Activated CD4-positive, alpha-beta T cell treated with anti-CD3 and anti-CD28 coated beads, Interleukin-2, amount 10 ng/mL, durations not matched to agents 7 days and 5 days (primary cell): ENCODE measurements at regions not wholly inside any gene's neighbourhood (a gene's known extent, or its start where the extent isn't known, plus 50 kb on each side); places are given as distances from the start of the nearest gene placed in this dataset.

ENCODE experiments used
- CTCF ChIA-PET: fragments of 350-600 bp; sonication (Branson Sonifier 250); formaldehyde crosslinking; loops from one replicate; lab custom pipeline; 2021; ENCODE audit warnings: antibody characterized with exemption; lab: Charles Lee
- POLR2A ChIA-PET: fragments of 350-600 bp; sonication (Branson Sonifier 250); formaldehyde crosslinking; loops from one replicate; lab custom pipeline; 2021; ENCODE audit warnings: antibody characterized with exemption; lab: Charles Lee
- DNase-seq: peaks from one replicate; pipeline ENCODE4 v3.0.0-alpha.2; 2020
- H3K27ac Mint-ChIP-seq: one replicate; pipeline ENCODE4 v1.8.0; 2021; ENCODE audit warnings: mild to moderate bottlenecking, moderate library complexity, mixed read lengths
- H3K27me3 Mint-ChIP-seq: one replicate; pipeline ENCODE4 v1.8.0; 2021; ENCODE audit warnings: mixed read lengths
- H3K36me3 Mint-ChIP-seq: one replicate; pipeline ENCODE4 v1.8.0; 2021; ENCODE audit warnings: low read depth, mixed read lengths
- H3K4me1 Mint-ChIP-seq: one replicate; pipeline ENCODE4 v1.8.0; 2021; ENCODE audit warnings: mixed read lengths
- H3K4me3 Mint-ChIP-seq: one replicate; pipeline ENCODE4 v1.8.0; 2021; ENCODE audit warnings: mild to moderate bottlenecking, moderate library complexity, mixed read lengths
- H3K9me3 Mint-ChIP-seq: one replicate; pipeline ENCODE4 v1.8.0; 2021; ENCODE audit warnings: mixed read lengths

DNA sequence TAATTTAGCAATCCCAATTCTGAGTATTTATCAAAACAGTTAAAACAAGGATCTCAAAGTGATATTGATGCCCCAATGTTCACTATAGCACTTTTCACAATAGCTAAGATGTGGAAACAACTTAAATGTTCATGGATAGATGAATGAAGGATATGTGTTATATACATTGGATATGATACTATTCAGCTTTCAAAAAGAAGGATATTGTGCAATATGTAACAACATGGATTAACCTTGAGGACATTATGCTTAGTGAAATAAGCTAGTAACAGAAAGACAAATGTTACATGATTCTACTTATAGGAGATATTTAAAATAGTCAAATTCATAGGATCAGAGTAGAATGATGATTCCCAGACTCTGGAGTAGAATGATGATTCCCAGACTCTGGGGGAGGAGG is 78.0 kb downstream of the INSIG2 start:
- no peak overlapping the region for H3K27ac Mint-ChIP-seq
- ChIA-PET CTCF (interaction anchor here (1.3 kb wide), 1 partner anchor 22 kb away, joined by 3 read pairs; no protein-coding TSS in a partner anchor), POLR2A (no interaction called here)
- H3K27me3 Mint-ChIP-seq, result peaks cover 9% of the 10 kb centered on the region
- H3K36me3 Mint-ChIP-seq, result no peaks in the 10 kb centered on the region
- no peak overlapping the region for H3K4me3 Mint-ChIP-seq
- DNase-seq, result no peak
- H3K4me1 Mint-ChIP-seq, result no peaks in the 10 kb centered on the region
- peaks cover 7% of the 10 kb centered on the region for H3K9me3 Mint-ChIP-seq

DNA sequence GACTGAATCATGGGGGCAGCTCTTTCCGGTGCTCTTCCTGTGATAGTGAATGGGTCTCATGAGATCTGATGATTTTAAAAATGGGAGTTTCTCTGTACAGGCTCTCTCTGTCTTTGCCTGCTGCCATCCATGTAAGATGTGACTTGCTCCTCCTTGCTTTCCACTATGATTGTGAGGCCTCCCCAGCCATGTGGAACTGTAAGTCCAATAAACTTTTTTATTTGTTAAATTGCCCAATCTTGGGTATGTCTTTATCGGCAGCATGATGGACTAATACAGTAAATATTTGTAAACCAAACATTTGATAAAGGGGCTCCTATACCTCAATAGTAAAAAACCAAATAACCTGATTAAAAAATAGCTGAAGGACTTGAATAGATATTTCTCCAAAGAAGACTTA is 77.3 kb downstream of the INSIG2 start:
- no peak overlapping the region for H3K4me3 Mint-ChIP-seq
- ChIA-PET CTCF (interaction anchor here (1.3 kb wide), 1 partner anchor 22 kb away, joined by 3 read pairs; no protein-coding TSS in a partner anchor), POLR2A (no interaction called here)
- no peaks in the 10 kb centered on the region for H3K36me3 Mint-ChIP-seq
- no peak overlapping the region for H3K27ac Mint-ChIP-seq
- DNase-seq, result no peak
- H3K9me3 Mint-ChIP-seq, result peaks cover 7% of the 10 kb centered on the region
- no peaks in the 10 kb centered on the region for H3K4me1 Mint-ChIP-seq
- H3K27me3 Mint-ChIP-seq, result peaks cover 16% of the 10 kb centered on the region
